ENCODE measurements at regions not wholly inside any gene's neighbourhood (a gene's known extent, or its start where the extent isn't known, plus 50 kb on each side); places are given as distances from the start of the nearest gene placed in this dataset.
A peak's percentile ranks its signal among the peaks of the same experiment; 100 is the strongest.

GRCh38 chr6:128725271-128726233 is 157.4 kb upstream of the LAMA2 start:
- BruUV-seq (replicated peaks) = no TSS peak
- H4K91ac ChIP-seq (ENCODE audit: insufficient read depth, low read depth, low read length) = no peak overlapping the region
- H4K5ac ChIP-seq (ENCODE audit: low read depth, low read length) = no peak overlapping the region
- no peak overlapping the region for H4K8ac ChIP-seq (ENCODE audit: low read depth in 2 of 2, low read length in 2 of 2)
- ATAC-seq (ENCODE audit: low read depth) = no peak
- DNase-seq = peak; percentile 38
- ChIA-PET POLR2A (ENCODE audit: unreplicated experiment) (no interaction called here), CTCF (interaction anchor here (0.7 to 1.0 kb wide), 3 partner anchors 11 to 13 kb away, joined by 3 to 4 read pairs (median 3); no protein-coding TSS in a partner anchor)
- no peaks in the 10 kb centered on the region for H3K9me1 ChIP-seq (ENCODE audit: insufficient read depth, low read length)
- in situ Hi-C loops (cut with MboI; ENCODE audit: low sequenced_read_pairs) = loop anchor here (10.0 kb wide), 1 partner anchor 201 kb away; the partner anchor contains the start of gene PTPRK
- H3K79me1 ChIP-seq (ENCODE audit: low read depth in 1 of 2, low read length in 2 of 2) = no peaks in the 10 kb centered on the region
- H3K4me2 ChIP-seq (ENCODE audit: low read depth, low read length) = no peak overlapping the region
- H3K9me3 ChIP-seq (ENCODE audit: control insufficient read depth, insufficient read depth, low read length) = no peaks in the 10 kb centered on the region; the same call in 1 of the 2 replicates
- no peak overlapping the region for H3K4ac ChIP-seq (ENCODE audit: low read depth, low read length)
- H3K4me3 ChIP-seq (ENCODE audit: insufficient read depth, low read depth, low read length) = no peak overlapping the region
- no peak overlapping the region for H3K27ac ChIP-seq (ENCODE audit: insufficient read depth, low read length)
- H4K20me1 ChIP-seq (ENCODE audit: insufficient read depth, low read length) = no peaks in the 10 kb centered on the region
- no peak overlapping the region for H2AFZ ChIP-seq (replicated peaks; ENCODE audit: low read length, poor library complexity)
- no peak overlapping the region for H2BK15ac ChIP-seq (ENCODE audit: low read depth, low read length)
- peak; percentile 41 for TF ChIP-seq SMC3 (IDR thresholded peaks at IDR 0.05; ENCODE audit: low read depth, low read length)
- no peak for TF ChIP-seq RCOR1 (IDR thresholded peaks at IDR 0.05; ENCODE audit: insufficient replicate concordance, low read length)
- no peak for TF ChIP-seq MAZ (IDR thresholded peaks at IDR 0.05; ENCODE audit: borderline replicate concordance, low read depth, low read length)
- TF ChIP-seq MAFK (IDR thresholded peaks at IDR 0.05; ENCODE audit: low read depth, low read length) = no peak
- no peak; the same call in 1 of the 2 replicates for TF ChIP-seq RAD21 (IDR thresholded peaks at IDR 0.05; ENCODE audit: low read length)
- no peak for TF ChIP-seq POLR2A (IDR thresholded peaks at IDR 0.05; ENCODE audit: low read depth, low read length)
- TF ChIP-seq USF2 (IDR thresholded peaks at IDR 0.05; ENCODE audit: low read depth, low read length) = no peak
- TF ChIP-seq BHLHE40 (IDR thresholded peaks at IDR 0.05; ENCODE audit: low read depth, low read length) = no peak
- TF ChIP-seq CTCF (conservative IDR thresholded peaks at IDR 0.05; ENCODE audit: low read depth, low read length) = peak; percentile 55
- TF ChIP-seq FOS (IDR thresholded peaks at IDR 0.05; ENCODE audit: low read depth, low read length) = no peak
- no peak for TF ChIP-seq NFE2L2 (IDR thresholded peaks at IDR 0.05; ENCODE audit: low read depth, low read length)
- TF ChIP-seq CEBPB (IDR thresholded peaks at IDR 0.05; ENCODE audit: low read depth, low read length) = no peak
- dilution Hi-C loops (cut with HindIII; ENCODE audit: low sequenced_read_pairs, unreplicated experiment) = no loop called here
- intact Hi-C loops (cut with micrococcal nuclease) = loop anchor here (10.0 kb wide), 1 partner anchor 381 kb away; no protein-coding TSS in a partner anchor
- no peak overlapping the region for H2BK120ac ChIP-seq (ENCODE audit: low read depth, low read length)
- H3K27me3 ChIP-seq (ENCODE audit: control insufficient read depth, insufficient read depth, low read length) = no peaks in the 10 kb centered on the region; the same call in 1 of the 2 replicates
- H3K4me1 ChIP-seq (ENCODE audit: control insufficient read depth, insufficient read depth, low read length) = peaks cover 1% of the 10 kb centered on the region; the same call in 1 of the 2 replicates
- no peak overlapping the region for H2BK5ac ChIP-seq (ENCODE audit: low read depth, low read length, poor library complexity, severe bottlenecking)
- H3K36me3 ChIP-seq (ENCODE audit: control insufficient read depth, insufficient read depth, low read length) = no peaks in the 10 kb centered on the region
- no peak overlapping the region for H3K23ac ChIP-seq (ENCODE audit: low read depth, low read length)
- no peak overlapping the region for H2AK5ac ChIP-seq (ENCODE audit: low read depth, low read length)
- no peak overlapping the region for H2BK20ac ChIP-seq (ENCODE audit: low read depth, low read length)
- H3K14ac ChIP-seq (replicated peaks; ENCODE audit: low read depth, low read length) = no peak overlapping the region
- no peak overlapping the region for H3K56ac ChIP-seq (ENCODE audit: extremely low read depth, insufficient read depth, low read length)
- no peak overlapping the region for H3K9ac ChIP-seq (ENCODE audit: low read depth, low read length)
- no peak overlapping the region for H3K18ac ChIP-seq (ENCODE audit: low read depth, low read length)
- no CpG with 5 or more reads among the region's 3 CpGs for WGBS, 2 experiments (ENCODE audit: extremely low coverage in 2 of 2, insufficient read length in 1 of 2)
- no peak overlapping the region for H2AK9ac ChIP-seq (replicated peaks; ENCODE audit: low read depth, low read length, poor library complexity)
